Fibroblast of mammary gland (primary cell): ENCODE measurements at regions not wholly inside any gene's neighbourhood (a gene's known extent, or its start where the extent isn't known, plus 50 kb on each side); places are given as distances from the start of the nearest gene placed in this dataset.

Source experiments
- DNase-seq: peaks from one replicate; pipeline ENCODE4 v3.0.0-alpha.2; 2010; ENCODE audit warnings: low read depth
- H3K4me3 ChIP-seq: 2 replicates; pipeline ENCODE4 v1.5.1; 2011; ENCODE audit warnings: low read depth, mild to moderate bottlenecking, low read length, moderate library complexity; ENCODE audit not compliant: control insufficient read depth
- CTCF ChIP-seq: conservative IDR thresholded peaks from 2 replicates; pipeline ENCODE4 v1.5.1; 2011; ENCODE audit warnings: low read depth, low read length, inconsistent platforms; ENCODE audit not compliant: control insufficient read depth, insufficient read depth

GRCh38 chr6:106770663-106771062 is 141.3 kb downstream of the QRSL1 start:
- TF ChIP-seq CTCF, result no peak
- no peak for DNase-seq
- H3K4me3 ChIP-seq, result no peak overlapping the region

DNA sequence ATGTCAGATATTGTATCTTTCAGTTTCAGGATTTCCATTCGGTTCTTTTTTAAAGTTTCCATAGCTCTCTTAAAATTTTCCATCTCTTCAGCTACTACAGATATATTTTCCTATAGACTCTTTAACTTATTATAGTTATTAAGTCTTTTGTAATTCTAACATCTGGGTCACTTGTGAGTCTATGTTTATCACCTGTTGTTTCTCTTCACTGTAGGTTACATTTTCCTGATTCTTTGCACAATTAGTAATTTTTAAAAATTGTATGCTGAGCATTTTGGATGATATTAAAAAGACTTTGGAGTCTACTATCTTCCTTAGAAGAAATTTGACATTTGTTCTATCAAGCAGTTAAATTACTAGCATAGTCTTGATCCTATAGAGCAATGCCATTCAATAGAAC is 140.7 kb downstream of the QRSL1 start:
- no peak overlapping the region for H3K4me3 ChIP-seq
- no peak for TF ChIP-seq CTCF

GRCh38 chr6:106767271-106767670 is 137.9 kb downstream of the QRSL1 start:
- no peak for TF ChIP-seq CTCF
- no peak for DNase-seq

More for the DNA sequence above, 140.7 kb downstream of the QRSL1 start:
- DNase-seq, result no peak

DNA sequence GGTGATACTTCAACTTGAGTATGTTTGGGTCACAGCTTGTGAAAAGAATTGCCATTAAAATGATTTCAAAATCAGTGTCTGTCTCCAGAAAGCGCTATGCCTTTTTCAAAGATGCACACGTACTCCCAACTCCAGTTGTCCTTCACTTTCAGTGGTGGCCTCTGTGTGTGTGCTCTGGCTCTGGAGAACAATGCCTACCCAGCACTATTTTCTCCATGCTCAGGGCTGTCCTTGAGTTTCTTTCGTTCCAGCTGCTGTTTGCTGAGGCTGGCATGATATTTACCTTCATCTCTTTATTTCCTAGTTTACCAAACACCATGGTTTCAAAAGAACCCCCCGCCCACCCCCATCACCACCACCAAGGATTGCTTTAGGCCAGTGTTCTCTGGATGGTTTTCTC is 136.8 kb downstream of the QRSL1 start:
- DNase-seq, result no peak
- H3K4me3 ChIP-seq, result no peak overlapping the region
- TF ChIP-seq CTCF, result no peak

More at GRCh38 chr6:106767271-106767670, 137.9 kb downstream of the QRSL1 start:
- no peak overlapping the region for H3K4me3 ChIP-seq

GRCh38 chr6:106765496-106765895 is 136.1 kb downstream of the QRSL1 start:
- no peak overlapping the region for H3K4me3 ChIP-seq
- no peak for TF ChIP-seq CTCF
- no peak for DNase-seq

GRCh38 chr6:106764353-106764980 is 135.1 kb downstream of the QRSL1 start:
- DNase-seq, result no peak
- no peak for TF ChIP-seq CTCF
- H3K4me3 ChIP-seq, result no peak overlapping the region

- no peak for TF ChIP-seq CTCF
- H3K4me3 ChIP-seq, result no peak overlapping the region
- no peak for DNase-seq
Observed at GRCh38 chr6:106763361-106763760, 134.0 kb downstream of the QRSL1 start.
